Upper lobe of right lung (tissue), 1 donor: ENCODE measurements at regions not wholly inside any gene's neighbourhood (a gene's known extent, or its start where the extent isn't known, plus 50 kb on each side); places are given as distances from the start of the nearest gene placed in this dataset.
"Not testable (repeated sequence)": the region's sequence is repeated elsewhere in the genome, so short reads cannot be mapped to it uniquely, and the experiment has no call there.

Experiments used
- ATAC-seq: fragments of 200-7000 bp; cut with Tn5 transposase; one replicate; pipeline ENCODE4 v1.9.1; 2020; ENCODE audit warnings: mild to moderate bottlenecking, moderate library complexity
- DNase-seq: peaks from one replicate; pipeline ENCODE4 v3.0.0-alpha.2; 2020
- H3K27ac ChIP-seq: fragments of 200-600 bp; one replicate; pipeline ENCODE4 v1.8.0; 2022
- H3K27me3 ChIP-seq: fragments of 200-600 bp; one replicate; pipeline ENCODE4 v1.8.0; 2022; ENCODE audit warnings: mild to moderate bottlenecking
- H3K36me3 ChIP-seq: fragments of 200-600 bp; one replicate; pipeline ENCODE4 v1.8.0; 2022
- H3K4me1 ChIP-seq: fragments of 200-600 bp; one replicate; pipeline ENCODE4 v1.8.0; 2022
- H3K4me3 ChIP-seq: fragments of 200-600 bp; one replicate; pipeline ENCODE4 v1.8.0; 2022; ENCODE audit warnings: mild to moderate bottlenecking
- H3K9me3 ChIP-seq: fragments of 200-600 bp; one replicate; pipeline ENCODE4 v1.8.0; 2022
- CTCF ChIP-seq: fragments of 200-600 bp; IDR thresholded peaks from one replicate; pipeline ENCODE4 v1.8.0; 2022; ENCODE audit warnings: antibody characterized with exemption
- intact Hi-C: fragments of 100-400 bp; cut with DNase I; formaldehyde crosslinking; loops from one replicate; pipeline ENCODE4 v1.11.0; 2022
- donor health status: DM: no; HTN: yes; CAD: no; lungs with severe emphysema.

DNA sequence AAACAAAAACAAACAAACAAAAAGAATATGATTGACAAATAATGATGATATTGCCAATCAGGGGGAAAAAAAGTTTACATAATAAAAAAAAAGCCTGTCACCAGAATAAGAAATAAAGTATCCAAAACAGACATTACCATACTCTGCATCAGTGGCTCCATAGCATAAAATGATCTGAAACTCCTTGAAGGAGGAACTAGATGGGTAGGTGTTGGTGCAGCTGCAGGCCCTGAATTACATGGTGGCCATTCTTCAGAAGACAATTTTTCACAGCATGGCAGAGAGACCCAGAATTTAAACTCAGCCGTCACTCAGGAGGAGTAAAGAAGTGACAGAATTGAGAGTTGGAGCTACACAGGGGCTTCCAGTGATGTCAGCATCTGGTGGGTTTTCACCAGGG, 60.2 kb downstream of the GLUL start:
- Histone ChIP-seq H3K27ac (no peak overlapping the region), H3K4me1 (no peaks in the 10 kb centered on the region), H3K9me3 (no peaks in the 10 kb centered on the region), H3K4me3 (no peak overlapping the region), H3K36me3 (no peaks in the 10 kb centered on the region), H3K27me3 (no peaks in the 10 kb centered on the region)
- ATAC-seq (no peak), DNase-seq (no peak)
- no peak for TF ChIP-seq CTCF
- intact Hi-C loops = no loop called here

DNA sequence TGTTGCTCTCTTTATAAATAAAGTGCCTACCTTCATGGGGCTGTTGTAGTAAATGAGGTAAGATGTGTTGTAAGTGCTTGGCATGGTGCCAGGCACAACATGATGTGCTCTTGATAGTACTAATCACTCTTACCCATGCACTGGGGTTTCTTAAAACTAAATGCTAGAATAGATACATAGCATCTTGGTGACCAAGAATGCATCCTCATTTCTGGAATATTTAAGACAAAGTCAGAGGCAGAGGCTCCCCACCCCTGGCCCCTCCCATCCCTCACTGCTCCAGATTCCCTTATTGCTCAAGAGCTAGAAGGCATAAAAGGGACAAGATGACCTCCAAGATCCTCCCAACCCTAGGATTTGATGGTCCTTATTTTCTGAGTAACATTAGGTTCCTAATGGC, 61.3 kb downstream of the GLUL start:
- Histone ChIP-seq H3K36me3 (no peaks in the 10 kb centered on the region), H3K4me1 (no peaks in the 10 kb centered on the region), H3K27ac (no peak overlapping the region), H3K27me3 (no peaks in the 10 kb centered on the region), H3K4me3 (no peak overlapping the region), H3K9me3 (no peaks in the 10 kb centered on the region)
- ATAC-seq (no peak), DNase-seq (no peak)
- no peak for TF ChIP-seq CTCF
- intact Hi-C loops = no loop called here

- H3K4me3 ChIP-seq = no peak overlapping the region
- H3K27me3 ChIP-seq = no peaks in the 10 kb centered on the region
- H3K27ac ChIP-seq = no peak overlapping the region
- no peak for DNase-seq
- no peaks in the 10 kb centered on the region for H3K36me3 ChIP-seq
- intact Hi-C loops = no loop called here
- ATAC-seq = no peak
- no peak for TF ChIP-seq CTCF
- no peaks in the 10 kb centered on the region for H3K9me3 ChIP-seq
- no peaks in the 10 kb centered on the region for H3K4me1 ChIP-seq
Observed at GRCh38 chr1:182329471-182329870, 62.1 kb downstream of the GLUL start.

DNA sequence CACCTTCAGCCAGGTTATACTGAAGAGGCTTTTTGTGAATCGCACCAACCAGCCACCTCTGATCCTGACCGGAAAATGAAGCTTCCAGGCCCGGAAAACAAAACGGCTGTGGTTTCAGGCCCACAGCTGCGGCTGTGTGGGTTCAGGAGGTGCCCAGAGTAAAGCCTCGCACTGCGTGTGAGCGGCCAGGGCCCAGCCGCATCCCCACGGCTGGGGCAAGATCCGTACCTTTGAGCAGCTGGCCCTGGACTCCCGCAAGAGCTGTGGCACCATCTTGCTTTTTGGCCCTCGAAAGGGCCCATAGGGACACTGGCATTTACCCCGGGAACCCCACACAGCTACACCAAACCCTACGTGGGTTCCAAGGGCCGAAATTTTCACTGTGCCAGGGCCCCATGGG, 63.0 kb downstream of the GLUL start:
- H3K27ac ChIP-seq = no peak overlapping the region
- no peak for TF ChIP-seq CTCF
- H3K36me3 ChIP-seq = no peaks in the 10 kb centered on the region
- ATAC-seq (no peak), DNase-seq (no peak)
- H3K4me1 ChIP-seq = no peaks in the 10 kb centered on the region
- no peaks in the 10 kb centered on the region for H3K9me3 ChIP-seq
- intact Hi-C loops = no loop called here
- H3K27me3 ChIP-seq = no peaks in the 10 kb centered on the region
- no peak overlapping the region for H3K4me3 ChIP-seq

DNA sequence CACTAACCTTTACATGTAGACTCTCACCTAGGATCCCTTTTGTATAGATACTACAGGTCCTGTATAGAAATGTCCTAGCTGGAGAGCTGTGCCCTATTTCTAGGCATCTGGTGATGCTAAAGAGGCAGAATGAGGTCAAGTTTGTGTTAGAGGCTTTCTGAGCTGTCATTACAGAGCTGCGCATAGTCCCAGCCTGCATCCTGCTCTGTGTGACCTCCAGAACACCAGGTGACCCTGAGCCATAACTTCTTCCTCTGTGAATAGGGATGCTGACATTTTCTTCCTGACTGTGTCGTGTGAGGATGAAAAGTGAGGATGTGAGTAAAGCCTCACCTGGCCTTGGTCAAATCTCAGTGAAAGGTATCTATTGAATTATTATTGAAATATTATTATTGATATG, 66.3 kb downstream of the GLUL start:
- H3K4me3 ChIP-seq = no peak overlapping the region
- no peak for ATAC-seq

DNA sequence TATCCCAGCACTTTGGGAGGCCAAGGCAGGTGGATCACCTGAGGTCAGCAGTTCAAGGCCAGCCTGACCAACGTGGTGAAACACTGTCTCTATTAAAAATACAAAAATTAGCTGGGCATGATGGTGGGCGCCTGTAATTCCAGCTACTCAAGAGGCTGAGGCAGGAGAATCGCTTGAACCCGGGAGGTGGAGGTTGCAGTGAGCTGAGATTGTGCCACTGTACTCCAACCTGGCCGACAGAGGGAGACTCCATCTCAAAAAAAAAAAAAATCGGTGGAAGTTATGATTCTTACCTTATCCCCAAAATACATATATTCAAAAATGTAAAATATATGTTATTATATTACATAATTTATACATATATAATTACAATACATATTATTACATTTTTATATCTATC, 70.1 kb downstream of the GLUL start:
- H3K27ac ChIP-seq, DNase-seq, H3K36me3 ChIP-seq, H3K4me3 ChIP-seq, ATAC-seq, H3K4me1 ChIP-seq, intact Hi-C loops, H3K27me3 ChIP-seq, H3K9me3 ChIP-seq: not testable (repeated sequence)

More for the DNA sequence above, 66.3 kb downstream of the GLUL start:
- H3K27ac ChIP-seq = no peak overlapping the region
- no peaks in the 10 kb centered on the region for H3K36me3 ChIP-seq
- no peaks in the 10 kb centered on the region for H3K27me3 ChIP-seq
- TF ChIP-seq CTCF = no peak
- DNase-seq = no peak
- H3K9me3 ChIP-seq = no peaks in the 10 kb centered on the region
- intact Hi-C loops = no loop called here
- H3K4me1 ChIP-seq = no peaks in the 10 kb centered on the region
